GM20431 (cell line): ENCODE measurements at regions not wholly inside any gene's neighbourhood (a gene's known extent, or its start where the extent isn't known, plus 50 kb on each side); places are given as distances from the start of the nearest gene placed in this dataset.

Source experiments
- in situ Hi-C: fragments of 300-500 bp; cut with MseI, MboI; formaldehyde crosslinking; loops from one replicate; pipeline ENCODE4 v1.15.0; 2020; ENCODE audit warnings: low sequenced_read_pairs; ENCODE audit not compliant: unreplicated experiment

DNA sequence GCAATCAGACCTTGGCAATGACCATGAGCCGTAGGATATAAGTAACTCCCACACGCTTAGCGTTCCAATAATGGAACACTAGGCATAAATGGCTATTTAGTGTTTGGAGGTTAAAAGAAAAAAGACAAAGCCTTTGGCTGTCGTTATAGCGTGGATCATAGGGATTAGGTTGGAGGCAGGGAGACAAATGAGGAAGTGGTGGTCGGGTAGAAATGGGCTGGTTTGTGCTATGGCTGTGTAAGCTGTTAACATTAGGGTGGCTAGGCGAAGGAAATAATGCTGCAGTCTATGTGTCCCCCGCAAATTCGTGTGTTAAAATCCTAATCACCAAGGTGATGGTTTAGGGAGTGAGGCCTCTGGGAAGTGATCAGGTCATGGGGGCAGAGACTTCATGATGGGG lies 120.4 kb upstream of the IRX6 start:
- in situ Hi-C loops, result no loop called here

DNA sequence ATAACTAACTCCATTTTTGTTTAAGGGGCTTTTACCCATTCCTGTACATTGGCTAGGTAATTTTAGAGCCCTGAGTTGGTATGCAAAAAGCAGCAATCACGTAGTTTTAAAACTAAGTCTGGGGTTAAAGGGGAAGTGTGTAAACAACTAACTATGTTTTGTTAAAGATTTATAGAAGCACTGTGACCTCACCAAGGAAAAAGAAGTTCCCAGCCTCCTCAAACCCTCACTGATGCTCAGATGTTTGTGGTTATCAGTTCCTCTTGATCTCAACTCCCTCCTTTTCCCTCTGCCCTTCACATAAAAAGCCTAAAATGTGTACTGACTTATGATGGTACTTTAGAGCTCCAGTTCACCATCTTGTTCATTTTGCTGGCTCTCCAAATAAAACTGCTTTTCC lies 119.9 kb upstream of the IRX6 start:
- in situ Hi-C loops, result no loop called here

DNA sequence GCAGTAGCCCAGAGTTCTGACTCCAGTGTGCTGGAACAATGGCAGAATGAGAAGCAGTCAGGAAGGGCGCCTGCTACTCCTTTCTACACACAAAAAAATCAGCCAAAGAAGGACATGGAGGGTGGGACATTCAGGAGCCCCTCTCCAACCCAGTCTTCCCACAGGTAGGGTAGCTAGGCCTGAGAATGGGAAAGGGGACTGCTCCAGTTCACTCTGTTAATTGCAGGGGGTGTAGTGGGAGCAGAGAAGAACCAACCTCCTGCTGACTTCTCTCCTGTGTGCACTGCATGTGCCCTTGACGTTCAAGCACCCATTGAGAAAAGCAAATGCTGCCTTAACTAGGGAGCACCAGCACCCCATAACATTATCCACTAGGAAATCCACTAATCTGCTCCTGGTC lies 119.1 kb upstream of the IRX6 start:
- in situ Hi-C loops, result no loop called here

DNA sequence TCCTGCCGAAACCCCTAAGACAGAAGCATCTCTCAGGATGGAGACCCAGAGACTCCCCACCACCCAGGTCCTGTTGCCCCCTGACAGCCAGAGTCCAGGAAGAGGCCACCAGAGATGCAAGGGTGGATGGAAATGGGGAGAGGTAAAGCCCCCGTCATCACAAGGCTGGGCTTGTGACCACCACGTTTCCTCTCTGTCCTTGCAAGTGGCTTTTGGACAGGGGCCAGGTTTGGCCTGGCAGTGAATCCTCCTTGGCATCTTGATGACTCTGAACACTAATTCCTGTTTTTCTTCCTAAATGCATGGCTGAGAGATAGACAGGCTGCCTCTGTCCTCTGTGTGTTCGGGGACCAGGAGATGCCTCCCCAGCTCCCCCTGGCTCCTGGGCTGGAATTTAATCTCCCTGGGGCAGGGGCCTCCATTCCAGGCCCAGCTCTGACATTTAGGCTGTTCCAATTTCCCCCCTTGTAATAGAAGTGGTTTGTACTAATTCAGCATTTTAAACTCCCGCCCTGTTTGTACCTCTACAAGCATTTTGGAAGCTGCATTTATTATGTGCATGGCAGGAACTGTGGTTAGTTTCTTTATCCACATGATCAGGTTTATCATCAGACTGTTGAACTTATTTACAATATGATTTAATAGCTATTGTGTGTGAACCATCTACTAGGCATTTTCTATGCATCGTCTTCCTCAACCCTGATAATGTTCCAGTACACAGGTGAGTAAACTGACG lies 116.1 kb upstream of the IRX6 start:
- in situ Hi-C loops, result no loop called here

DNA sequence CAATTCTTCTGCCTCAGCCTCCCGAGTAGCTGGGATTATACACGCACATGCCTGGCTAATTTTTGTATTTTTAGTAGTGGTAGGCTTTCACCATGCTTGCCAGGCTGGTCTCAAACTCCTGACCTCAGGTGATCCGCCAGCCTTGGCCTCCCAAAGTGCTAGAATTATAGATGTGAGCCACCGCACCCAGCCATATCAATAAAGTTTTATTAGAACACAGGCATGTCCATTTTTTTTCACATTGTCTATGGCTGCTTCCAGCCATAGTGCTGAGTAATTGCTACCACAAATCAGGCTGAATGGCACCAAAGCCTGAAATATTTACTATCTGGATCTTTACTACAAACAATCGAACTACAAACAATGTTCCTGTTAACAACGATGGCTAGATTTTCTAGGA lies 114.4 kb upstream of the IRX6 start:
- in situ Hi-C loops, result no loop called here

DNA sequence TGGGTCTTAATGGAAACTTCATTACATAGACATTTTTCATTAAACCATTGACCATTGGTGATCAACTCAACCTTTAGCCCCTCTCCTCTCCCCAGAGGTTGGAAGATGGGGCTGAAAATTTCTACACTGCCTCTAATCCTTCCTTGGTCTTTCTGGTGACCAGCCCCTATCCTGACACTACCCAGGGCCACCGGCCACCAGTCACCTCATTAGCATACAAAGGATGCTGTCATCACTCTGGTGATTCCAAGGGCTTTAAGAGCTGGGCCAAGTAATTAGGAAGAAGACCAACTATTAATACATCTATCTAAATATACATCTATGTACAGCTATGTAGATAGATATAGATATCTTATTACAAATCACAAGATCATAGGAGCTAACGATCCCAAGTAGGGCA lies 111.2 kb upstream of the IRX6 start:
- in situ Hi-C loops, result no loop called here

DNA sequence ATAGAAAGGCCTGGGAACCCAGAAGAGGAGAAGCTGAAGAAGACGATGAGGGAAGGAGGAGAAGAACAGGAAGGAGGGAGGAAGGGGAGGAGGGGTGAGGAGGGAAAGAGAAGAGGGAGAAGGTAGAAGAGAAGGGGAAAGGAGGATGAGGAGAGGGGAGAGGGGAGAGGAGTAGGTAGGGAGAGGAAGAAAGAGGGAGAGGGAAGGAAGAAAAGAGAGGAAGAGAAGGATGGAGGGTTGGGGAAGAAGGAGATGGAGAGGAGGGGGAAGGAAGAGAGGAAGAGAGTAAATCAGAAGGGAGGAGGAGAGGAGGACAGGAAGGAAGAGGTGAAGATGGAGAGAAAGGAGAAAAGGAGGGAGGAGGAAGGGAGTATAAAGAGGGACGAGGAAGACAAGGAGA lies 109.6 kb upstream of the IRX6 start:
- in situ Hi-C loops, result no loop called here

DNA sequence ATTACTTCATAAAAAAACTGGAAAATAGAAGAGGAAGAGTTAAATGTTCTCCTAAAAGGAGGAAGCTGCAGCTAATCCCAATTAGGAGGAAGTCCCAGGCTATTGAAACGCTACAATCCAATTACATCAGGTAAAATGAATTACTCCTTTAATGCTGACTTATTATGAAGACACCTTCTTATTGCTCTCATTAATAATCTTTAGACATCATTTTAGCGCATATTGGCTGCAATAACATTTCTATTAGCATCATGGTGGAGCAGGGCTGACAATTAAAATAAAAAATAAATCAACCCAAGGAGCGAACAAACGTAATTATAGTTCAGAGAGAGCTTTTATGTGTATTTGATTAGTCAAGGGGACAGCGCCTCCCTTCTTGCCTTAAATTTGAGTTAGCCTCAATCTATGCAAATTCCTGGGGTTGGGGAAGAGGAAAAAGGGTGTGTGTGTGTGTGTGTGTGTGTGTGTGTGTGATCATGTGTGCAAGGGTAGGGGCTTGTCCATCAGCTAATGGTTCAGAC lies 109.0 kb upstream of the IRX6 start:
- in situ Hi-C loops, result no loop called here

DNA sequence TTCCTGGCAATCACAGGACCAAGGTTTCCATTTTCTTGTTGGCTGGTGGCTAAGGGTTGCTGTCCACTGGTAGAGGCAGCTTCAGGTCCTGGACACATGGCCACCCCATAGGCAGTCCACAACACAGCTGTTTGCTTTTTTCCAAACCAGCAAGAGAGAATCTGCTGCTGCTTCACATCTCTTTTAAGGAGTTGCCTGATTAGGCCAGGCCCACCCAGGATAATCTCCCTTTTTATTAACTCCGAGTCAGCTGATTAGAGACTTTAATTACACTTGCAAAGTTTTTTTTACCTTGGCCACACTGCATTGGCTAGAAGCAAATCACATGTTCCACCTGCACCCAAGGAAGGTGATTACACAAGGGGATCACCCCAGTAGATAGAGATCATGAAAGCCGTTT lies 106.6 kb upstream of the IRX6 start:
- in situ Hi-C loops, result no loop called here

DNA sequence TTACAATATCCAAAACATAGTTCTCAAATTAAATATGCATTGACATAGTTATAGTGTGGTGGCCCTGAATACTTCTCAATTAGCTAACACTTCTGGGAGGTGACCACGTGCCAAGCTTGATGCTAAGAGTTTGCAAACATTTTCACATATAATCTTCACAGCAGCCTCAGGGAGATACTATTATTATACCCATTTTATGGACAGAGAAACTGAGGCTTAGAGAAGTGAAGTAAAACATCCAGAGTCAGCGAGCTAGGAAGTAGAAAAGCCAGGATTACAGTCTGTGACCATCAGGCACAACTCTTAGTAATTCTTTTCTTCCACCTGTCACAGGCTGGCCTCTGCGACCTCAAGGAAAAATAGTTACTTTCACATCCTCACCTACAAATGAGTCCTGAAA lies 102.2 kb upstream of the IRX6 start:
- in situ Hi-C loops, result no loop called here

DNA sequence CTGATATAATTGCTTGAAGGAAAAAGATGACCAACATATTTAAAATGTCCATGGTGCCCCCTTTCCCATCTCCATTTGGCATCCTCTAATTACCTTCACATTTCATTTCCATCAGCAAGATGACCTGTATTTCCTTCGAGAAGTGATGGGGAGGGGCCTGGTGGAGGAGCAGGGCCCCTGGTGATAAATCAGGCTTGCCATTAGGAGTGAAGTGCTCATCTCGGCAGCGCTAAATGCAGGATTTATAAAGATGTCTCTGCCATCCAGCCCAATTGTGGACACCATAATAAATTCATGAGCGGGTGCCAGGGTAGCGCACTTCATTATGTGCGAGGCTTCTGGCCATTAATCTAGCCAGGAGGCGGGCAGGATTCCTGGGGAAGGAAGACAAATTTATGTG lies 101.5 kb upstream of the IRX6 start:
- in situ Hi-C loops, result no loop called here

DNA sequence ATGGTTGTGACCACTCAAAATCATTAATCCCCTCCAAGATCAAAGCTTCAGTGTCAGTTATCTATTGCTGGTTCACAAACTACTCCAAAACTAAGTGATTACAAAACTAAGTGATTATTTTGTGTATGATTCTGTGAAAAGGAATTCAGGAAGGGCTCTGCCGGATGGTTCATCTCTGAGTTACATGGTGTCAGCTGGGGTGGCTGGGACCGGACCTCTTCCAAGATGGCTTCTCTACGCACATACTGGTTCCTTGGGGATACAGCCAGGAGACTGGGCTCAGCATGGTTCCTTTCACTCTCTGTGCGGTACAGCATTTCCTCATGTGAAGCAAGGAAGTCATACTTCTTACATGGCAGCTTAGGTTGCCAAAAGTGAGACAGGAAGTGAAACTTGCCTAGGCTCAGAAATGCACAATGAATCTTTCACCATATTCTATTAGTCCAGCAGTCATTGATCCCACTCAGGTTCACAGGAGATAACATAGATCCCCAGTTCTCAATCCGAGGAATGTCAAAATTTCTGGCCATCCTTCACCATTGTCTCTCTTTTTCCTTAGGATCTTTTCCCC lies 97.9 kb upstream of the IRX6 start:
- in situ Hi-C loops, result no loop called here

DNA sequence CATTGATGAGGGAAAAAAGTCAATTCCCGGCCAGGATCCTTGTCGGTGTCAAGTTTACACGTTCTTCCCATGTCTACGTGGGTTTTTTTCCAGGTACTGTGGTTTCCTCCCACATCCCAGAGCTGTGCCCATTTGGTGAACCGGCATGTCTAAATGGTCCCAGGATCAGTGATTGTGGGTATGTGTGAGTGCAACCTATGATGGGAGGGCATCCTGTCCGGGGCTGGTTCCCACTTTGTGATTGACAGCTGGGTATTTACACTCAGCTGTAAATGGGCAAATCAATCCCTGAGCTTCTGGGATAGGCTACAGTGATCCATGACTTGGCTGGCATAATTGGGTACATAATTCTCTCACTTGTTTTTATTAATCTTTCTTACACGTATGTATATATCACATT lies 91.2 kb upstream of the IRX6 start:
- in situ Hi-C loops, result no loop called here

DNA sequence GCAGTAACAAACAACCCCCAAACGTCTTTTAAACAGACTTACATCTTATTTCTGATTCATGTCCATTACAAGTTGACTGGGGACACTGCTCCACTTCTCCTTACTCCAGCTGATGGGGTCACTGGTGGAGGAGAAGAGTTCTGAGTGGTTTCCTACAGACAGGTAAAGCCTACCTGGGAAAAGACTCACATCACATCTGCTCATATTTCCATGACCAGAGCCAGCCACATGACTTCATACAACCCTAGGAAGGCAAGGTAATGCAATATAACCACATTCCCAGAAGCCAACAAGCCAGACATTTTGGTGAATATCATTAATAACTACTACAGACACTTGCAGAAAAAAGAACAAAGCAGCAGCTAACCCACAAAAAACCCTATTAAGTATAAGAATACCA lies 90.5 kb upstream of the IRX6 start:
- in situ Hi-C loops, result no loop called here

DNA sequence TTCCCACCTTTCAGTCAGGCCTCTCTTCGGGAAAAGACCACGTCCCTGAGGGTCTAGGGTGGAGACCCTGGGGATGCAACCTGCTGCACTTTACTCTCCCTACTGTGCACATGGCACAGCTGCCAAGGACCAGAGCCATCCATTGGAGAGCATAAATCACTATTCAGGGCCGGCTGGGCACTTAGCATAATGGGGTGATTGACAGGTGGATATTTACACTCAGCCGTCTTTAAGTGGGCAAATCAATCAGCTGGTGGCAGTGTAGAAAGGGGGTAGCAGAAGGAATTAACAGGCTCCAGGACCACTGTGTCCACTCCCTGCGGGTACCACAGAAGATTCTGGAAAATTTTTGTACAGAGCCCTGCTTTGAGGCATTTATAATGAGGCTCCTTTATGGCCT lies 87.3 kb upstream of the IRX6 start:
- in situ Hi-C loops, result no loop called here

DNA sequence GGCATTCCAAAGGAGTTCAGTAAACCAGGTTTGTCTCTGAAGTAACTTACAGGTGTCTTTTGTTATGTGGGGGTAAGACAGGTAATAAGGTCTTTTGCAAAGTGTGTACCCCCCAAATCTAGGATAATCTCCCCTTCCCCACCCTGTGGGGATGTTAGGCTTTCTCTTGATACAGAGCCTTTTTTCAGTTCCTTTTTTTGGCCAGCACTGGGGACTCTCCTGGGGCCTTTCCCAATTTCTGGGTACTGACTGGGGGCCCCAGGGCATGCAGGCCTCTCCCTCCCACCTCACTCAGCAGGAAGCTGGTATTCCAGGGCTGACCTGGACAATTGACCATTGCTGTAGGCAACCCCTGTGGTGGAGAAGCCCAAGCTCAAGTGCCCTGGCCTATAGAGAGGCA lies 84.3 kb upstream of the IRX6 start:
- in situ Hi-C loops, result no loop called here

DNA sequence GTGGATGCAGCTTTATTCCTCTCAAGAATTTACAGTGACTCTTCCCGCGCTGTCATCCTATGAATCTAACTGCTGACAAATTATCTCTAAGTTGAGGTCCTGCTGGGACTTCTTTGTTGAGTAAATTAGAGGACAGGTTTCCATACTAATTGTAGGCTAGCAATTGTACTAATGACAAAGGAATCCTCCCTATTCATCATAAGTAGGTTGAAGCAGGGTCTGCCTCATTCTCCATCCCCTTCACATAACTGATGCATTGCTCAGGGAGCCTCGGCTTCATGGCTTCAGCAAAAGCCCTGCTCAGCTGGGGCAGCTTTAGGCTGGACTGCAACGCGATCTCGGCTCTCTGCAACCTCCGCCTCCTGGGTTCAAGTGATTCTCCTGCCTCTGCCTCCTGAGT lies 83.1 kb upstream of the IRX6 start:
- in situ Hi-C loops, result no loop called here

DNA sequence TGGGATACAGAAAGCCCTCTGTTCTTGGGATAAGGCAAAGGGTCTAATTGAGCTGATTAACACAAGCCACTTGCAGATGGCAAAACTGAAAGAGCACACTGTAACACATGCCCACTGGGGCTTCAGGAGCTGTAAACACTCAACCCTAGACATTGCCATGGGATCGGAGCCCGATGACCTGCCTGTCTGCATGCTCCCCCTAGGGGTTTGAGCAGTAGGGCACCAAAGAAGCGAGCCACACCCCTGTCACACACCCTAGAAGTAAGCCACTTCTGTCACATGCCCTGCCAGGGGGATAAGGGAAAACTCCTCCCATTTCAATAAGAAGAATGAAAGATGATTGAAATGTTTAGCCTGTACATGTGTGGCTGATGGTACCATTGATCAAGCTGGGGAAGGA lies 81.3 kb upstream of the IRX6 start:
- in situ Hi-C loops, result no loop called here

DNA sequence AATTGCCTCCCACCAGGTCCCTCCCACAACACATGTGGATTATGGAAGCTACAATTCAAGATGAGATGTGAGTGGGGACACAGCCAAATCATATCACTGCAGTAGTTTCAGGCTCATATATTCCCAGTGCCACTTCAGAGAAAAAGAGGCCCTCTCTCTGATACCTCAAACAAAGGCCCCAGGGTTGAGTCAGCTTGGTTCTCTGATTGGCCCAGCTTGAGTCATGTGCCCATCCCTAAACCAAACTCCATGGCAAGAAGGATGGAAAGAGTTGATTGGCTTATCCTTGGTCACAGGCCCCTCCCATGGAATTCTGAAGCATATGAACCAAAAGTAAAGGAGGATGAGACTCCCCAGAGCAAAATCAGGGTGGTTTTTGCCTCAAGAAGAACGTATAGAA lies 75.9 kb upstream of the IRX6 start:
- in situ Hi-C loops, result no loop called here

DNA sequence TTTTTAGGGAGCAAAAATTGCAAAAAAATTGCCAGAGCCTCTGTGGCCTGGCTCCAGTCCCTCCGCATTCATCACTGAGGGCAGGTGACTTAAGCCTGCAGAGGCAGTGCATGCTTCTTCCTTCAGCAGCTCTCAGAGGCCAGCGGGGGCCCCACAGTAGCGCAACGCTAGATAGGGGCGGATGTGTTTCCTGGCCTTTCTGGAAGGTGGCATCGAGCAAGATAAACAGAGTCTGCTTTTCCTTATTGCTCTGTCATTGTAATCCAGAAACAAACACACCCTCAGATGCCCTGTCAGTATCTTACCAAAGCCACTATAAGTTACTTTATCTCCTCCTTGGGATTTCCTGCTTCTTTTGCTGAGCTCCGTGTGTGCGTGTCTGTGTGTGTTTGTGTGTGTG lies 75.5 kb upstream of the IRX6 start:
- in situ Hi-C loops, result no loop called here

DNA sequence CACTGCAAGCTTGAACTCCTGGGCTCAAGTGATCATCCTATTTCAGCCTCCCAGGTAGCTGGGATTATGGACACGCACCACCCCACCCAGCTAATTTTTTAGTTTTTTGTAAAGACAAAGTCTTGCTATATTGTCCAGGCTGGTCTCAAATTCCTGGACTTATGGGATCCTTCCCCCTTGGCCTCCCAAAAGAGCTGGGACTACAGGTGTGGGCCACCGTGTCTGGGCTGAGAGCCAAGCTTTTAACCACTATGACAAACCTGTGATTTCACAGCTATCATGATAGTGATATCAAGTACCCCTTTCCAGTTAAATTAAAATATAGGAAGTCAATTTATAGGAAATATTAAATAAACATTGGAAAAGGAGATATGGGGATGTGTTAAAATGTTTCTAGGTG lies 74.6 kb upstream of the IRX6 start:
- in situ Hi-C loops, result no loop called here

DNA sequence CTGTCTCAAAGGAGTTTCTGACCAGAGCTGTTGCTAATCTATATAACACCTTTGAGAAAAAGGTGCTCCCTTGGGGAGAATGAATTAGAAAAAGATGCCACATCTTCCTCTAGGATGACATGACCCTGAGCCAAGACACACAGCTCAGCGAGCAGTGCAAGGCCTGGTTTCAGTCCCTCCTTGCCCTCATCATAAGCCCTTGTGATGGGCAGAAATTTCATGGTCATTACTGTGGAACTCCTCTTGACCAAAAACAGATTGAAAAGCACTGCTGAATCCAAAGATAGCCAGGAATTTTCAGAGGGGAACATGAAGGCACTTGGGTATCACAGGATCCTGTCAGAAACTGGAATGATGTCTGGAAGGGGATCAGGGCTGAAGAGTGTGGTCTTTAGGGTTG lies 74.1 kb upstream of the IRX6 start:
- in situ Hi-C loops, result no loop called here
